ENCODE measurements at regions not wholly inside any gene's neighbourhood (a gene's known extent, or its start where the extent isn't known, plus 50 kb on each side); places are given as distances from the start of the nearest gene placed in this dataset.

GRCh38 chr18:34370704-34371395 lies 146.1 kb upstream of the NOL4 start:
- H3K27me3 ChIP-seq = no peaks in the 10 kb centered on the region
- no peak overlapping the region for H3K4me3 ChIP-seq
- intact Hi-C loops (cut with DNase I) = no loop called here
- TF ChIP-seq CTCF (IDR thresholded peaks at IDR 0.05) = no peak
- H3K4me1 ChIP-seq = no peaks in the 10 kb centered on the region
- DNase-seq (ENCODE audit: low spot score in 2 of 2) = no peak
- no peaks in the 10 kb centered on the region for H3K36me3 ChIP-seq
- no peak overlapping the region for H3K27ac ChIP-seq
- no peaks in the 10 kb centered on the region for H3K9me3 ChIP-seq

- intact Hi-C loops (cut with DNase I) = no loop called here
- DNase-seq (ENCODE audit: low spot score in 2 of 2) = no peak
- Histone ChIP-seq H3K27me3 (no peaks in the 10 kb centered on the region), H3K36me3 (no peaks in the 10 kb centered on the region), H3K4me1 (no peaks in the 10 kb centered on the region), H3K4me3 (no peak overlapping the region), H3K9me3 (no peaks in the 10 kb centered on the region), H3K27ac (no peak overlapping the region)
- no peak for TF ChIP-seq CTCF (IDR thresholded peaks at IDR 0.05)
These were observed 155.6 kb upstream of the NOL4 start for GRCh38 chr18:34380326-34380725.

- Histone ChIP-seq H3K27me3 (no peaks in the 10 kb centered on the region), H3K4me3 (no peak overlapping the region), H3K36me3 (no peaks in the 10 kb centered on the region), H3K27ac (no peak overlapping the region), H3K4me1 (no peaks in the 10 kb centered on the region), H3K9me3 (no peaks in the 10 kb centered on the region)
- DNase-seq (ENCODE audit: low spot score in 2 of 2) = no peak
- intact Hi-C loops (cut with DNase I) = no loop called here
- TF ChIP-seq CTCF (IDR thresholded peaks at IDR 0.05) = no peak
These were observed 160.6 kb upstream of the NOL4 start for GRCh38 chr18:34385311-34385710.

GRCh38 chr18:34386803-34387202 lies 162.1 kb upstream of the NOL4 start:
- no peak for TF ChIP-seq CTCF (IDR thresholded peaks at IDR 0.05)
- Histone ChIP-seq H3K4me3 (no peak overlapping the region), H3K27me3 (no peaks in the 10 kb centered on the region), H3K9me3 (no peaks in the 10 kb centered on the region), H3K27ac (no peak overlapping the region), H3K36me3 (no peaks in the 10 kb centered on the region), H3K4me1 (no peaks in the 10 kb centered on the region)
- no peak for DNase-seq (ENCODE audit: low spot score in 2 of 2)
- intact Hi-C loops (cut with DNase I) = no loop called here

GRCh38 chr18:34397286-34397896 lies 172.7 kb upstream of the NOL4 start:
- Histone ChIP-seq H3K9me3 (no peaks in the 10 kb centered on the region), H3K27me3 (no peaks in the 10 kb centered on the region), H3K27ac (no peak overlapping the region), H3K36me3 (no peaks in the 10 kb centered on the region), H3K4me3 (no peak overlapping the region), H3K4me1 (no peaks in the 10 kb centered on the region)
- TF ChIP-seq CTCF (IDR thresholded peaks at IDR 0.05) = no peak
- intact Hi-C loops (cut with DNase I) = no loop called here
- no peak for DNase-seq (ENCODE audit: low spot score in 2 of 2)
